NOMO-1 (cell line): ENCODE measurements at regions not wholly inside any gene's neighbourhood (a gene's known extent, or its start where the extent isn't known, plus 50 kb on each side); places are given as distances from the start of the nearest gene placed in this dataset.
A peak's percentile ranks its signal among the peaks of the same experiment; 100 is the strongest.
"Not testable (repeated sequence)": the region's sequence is repeated elsewhere in the genome, so short reads cannot be mapped to it uniquely, and the experiment has no call there.

Experiments used
- DNase-seq, 2 experiments: peaks; one replicate each; lab custom pipeline; 2025; ENCODE audit not compliant: unreplicated experiment in 2 of 2; lab: John Stamatoyannopoulos, UW

- DNase-seq: no peak
Measured at GRCh38 chr10:56298941-56299340, 62.1 kb downstream of the ZWINT start.

- DNase-seq: no peak
Measured at GRCh38 chr10:56296618-56297017, 64.4 kb downstream of the ZWINT start.

- DNase-seq: no peak
Measured at GRCh38 chr10:56288403-56288802, 72.7 kb downstream of the ZWINT start.

- DNase-seq: no peak
Measured at GRCh38 chr10:56286096-56286495, 75.0 kb downstream of the ZWINT start.

- no peak for DNase-seq
Measured at GRCh38 chr10:56279270-56279669, 81.8 kb downstream of the ZWINT start.

- DNase-seq: no peak
Measured at GRCh38 chr10:56269181-56269580, 91.9 kb downstream of the ZWINT start.

GRCh38 chr10:56266120-56266519, 94.9 kb downstream of the ZWINT start:
- no peak for DNase-seq

- no peak for DNase-seq
Measured at GRCh38 chr10:56258991-56259390, 102.1 kb downstream of the ZWINT start.

- no peak for DNase-seq
Measured at GRCh38 chr10:56258378-56258777, 102.7 kb downstream of the ZWINT start.

- no peak for DNase-seq
Measured at GRCh38 chr10:56255298-56255697, 105.8 kb downstream of the ZWINT start.

- DNase-seq: peak in 1 of 2 experiments; percentile 4
Measured at GRCh38 chr10:56240471-56240870, 120.6 kb downstream of the ZWINT start.

- DNase-seq: no peak
Measured at GRCh38 chr10:56231436-56231835, 129.6 kb downstream of the ZWINT start.

- no peak for DNase-seq
Measured at GRCh38 chr10:56222237-56222636, 138.8 kb downstream of the ZWINT start.

- no peak for DNase-seq
Measured at GRCh38 chr10:56212951-56213350, 148.1 kb downstream of the ZWINT start.

- DNase-seq: peak; percentile 1 to 29
Measured at GRCh38 chr10:56181607-56182006, 179.5 kb downstream of the ZWINT start.

- no peak for DNase-seq
Measured at GRCh38 chr10:56178210-56178609, 182.8 kb downstream of the ZWINT start.

- DNase-seq: not testable (repeated sequence)
Measured at GRCh38 chr10:56155091-56155513, 206.0 kb downstream of the ZWINT start.

GRCh38 chr10:56146806-56147205, 214.3 kb downstream of the ZWINT start:
- DNase-seq: no peak

GRCh38 chr10:56142092-56142728, 218.8 kb downstream of the ZWINT start:
- DNase-seq: no peak

- no peak for DNase-seq
Measured at GRCh38 chr10:56139405-56139804, 221.7 kb downstream of the ZWINT start.

- DNase-seq: peak; percentile 44 to 51
Measured at GRCh38 chr10:56135828-56136227, 225.2 kb downstream of the ZWINT start.

GRCh38 chr10:56123247-56123646, 237.8 kb downstream of the ZWINT start:
- no peak for DNase-seq

GRCh38 chr10:56116684-56117083, 244.4 kb downstream of the ZWINT start:
- no peak for DNase-seq
